Retina (tissue), 1 donor: ENCODE measurements at regions not wholly inside any gene's neighbourhood (a gene's known extent, or its start where the extent isn't known, plus 50 kb on each side); places are given as distances from the start of the nearest gene placed in this dataset.

Source experiments
- DNase-seq: peaks from one replicate; pipeline ENCODE4 v3.0.0-alpha.2; 2016

DNA sequence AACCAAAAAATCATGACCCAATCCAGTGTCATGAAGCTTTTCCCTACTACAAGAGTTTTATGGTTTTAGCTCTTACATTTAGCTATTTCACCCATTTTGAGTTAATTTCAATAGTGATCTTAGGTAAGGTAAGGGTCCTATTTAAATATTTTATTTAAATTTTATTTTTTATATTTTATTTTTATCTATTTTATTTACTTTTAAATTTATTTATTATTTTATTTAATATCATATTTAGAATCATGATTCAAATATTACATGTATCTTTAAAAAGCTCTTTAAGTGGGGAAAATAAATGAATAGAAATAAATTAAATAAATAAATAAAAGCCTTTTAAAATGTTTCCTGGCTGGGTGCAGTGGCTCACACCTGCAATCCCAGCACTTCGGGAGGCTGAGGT is 276.0 kb downstream of the SKIDA1 start:
- no peak for DNase-seq

DNA sequence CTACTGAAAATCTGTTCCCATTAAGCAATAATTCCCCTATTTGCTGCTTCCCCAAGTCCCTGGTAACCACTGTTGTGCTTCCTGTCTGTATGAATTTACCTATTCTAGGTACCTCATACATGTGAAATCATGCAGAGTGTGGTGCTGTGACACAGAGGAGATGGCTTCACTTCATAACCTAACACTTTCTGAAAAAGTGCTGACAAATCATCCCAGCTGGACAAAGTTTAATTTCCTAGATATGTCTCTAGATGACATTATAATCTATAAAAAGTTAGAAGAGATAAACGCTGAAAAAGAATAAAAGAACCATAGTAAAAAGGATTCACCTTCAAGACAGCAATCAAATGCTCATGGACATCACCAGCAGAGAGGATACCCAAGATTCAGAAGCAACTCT is 277.9 kb downstream of the SKIDA1 start:
- DNase-seq: no peak

DNA sequence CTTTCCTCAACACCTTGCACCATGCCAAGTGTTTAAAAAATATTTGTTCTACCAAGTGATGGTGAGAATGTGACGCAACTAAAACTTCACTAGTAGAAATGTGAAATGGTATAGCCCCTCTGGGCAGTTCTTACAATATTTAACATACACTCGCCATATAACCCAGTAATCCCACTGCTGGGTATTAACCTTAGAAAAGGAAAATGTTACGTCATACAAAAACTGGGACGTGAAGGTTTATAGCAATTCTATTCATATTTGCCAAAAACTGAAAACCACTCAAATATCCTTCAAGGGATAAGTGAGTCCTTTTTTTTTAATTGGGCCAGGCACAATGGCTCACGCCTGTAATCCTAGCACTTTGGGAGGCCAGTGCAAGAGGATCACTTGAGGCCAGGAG is 279.3 kb downstream of the SKIDA1 start:
- no peak for DNase-seq

DNA sequence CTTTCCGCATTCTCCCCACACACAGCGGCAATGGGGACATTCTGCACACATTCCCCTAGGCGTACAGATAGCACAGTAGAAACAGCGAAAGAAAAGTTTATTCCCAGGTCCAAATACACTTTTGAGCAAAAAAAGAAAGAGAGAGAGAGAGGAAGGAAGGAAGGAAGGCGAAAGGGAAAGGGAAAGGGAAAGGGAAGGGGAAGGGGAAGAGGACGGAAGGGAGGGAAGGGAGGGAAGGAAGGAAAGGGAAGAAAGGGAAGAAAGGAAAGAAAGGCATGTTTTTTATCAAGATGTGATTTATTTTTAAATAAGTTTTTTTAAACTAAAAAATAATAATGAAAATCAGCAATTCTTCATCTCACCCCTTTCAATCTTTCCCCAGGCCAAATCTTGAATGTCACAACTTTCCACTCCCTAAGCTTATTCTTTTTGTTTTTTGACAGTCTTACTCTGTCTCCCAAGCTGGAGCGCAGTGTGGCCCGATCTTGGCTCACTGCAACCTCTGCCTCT is 281.7 kb downstream of the SKIDA1 start:
- no peak for DNase-seq

DNA sequence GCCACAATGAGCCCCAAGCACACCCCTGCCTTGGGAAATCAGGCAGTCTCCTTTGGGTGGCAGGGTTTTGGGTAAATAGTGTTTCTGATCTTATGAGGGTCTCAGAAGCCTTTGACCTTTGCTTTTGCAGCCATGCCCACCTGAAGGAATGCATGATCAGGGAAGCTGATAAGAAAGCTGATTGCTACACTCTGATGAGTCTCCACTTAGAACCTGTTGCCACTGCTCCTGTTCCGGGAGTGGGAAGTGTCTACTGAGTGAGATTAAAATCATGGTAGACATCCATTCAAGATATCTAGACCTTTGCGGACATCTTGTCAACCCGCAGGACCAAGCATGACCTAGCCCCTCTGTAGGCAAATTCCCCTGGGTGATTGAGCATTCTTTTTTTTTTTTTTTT is 282.6 kb downstream of the SKIDA1 start:
- DNase-seq: no peak

DNA sequence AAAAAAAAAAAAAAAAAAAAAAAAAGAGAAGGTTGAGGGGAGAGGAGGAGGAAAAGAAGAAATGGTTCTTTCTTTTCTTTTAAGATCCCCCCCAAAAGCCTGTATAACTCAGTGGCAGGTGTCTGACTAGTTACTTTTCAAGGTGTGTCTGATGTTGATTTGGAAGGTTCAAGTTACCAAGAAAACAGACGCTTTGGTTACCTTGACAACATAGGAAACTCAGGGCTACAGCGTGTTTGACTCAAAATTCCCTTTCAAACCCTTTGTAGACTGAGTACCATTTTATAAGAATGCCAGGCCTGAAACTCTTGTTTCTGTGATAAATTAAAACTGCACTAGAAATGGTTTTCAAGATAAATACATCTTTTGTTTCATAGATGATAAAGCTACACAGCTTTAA is 286.8 kb downstream of the SKIDA1 start:
- DNase-seq: no peak

GRCh38 chr10:21238044-21238443 is 287.4 kb downstream of the SKIDA1 start:
- no peak for DNase-seq

DNA sequence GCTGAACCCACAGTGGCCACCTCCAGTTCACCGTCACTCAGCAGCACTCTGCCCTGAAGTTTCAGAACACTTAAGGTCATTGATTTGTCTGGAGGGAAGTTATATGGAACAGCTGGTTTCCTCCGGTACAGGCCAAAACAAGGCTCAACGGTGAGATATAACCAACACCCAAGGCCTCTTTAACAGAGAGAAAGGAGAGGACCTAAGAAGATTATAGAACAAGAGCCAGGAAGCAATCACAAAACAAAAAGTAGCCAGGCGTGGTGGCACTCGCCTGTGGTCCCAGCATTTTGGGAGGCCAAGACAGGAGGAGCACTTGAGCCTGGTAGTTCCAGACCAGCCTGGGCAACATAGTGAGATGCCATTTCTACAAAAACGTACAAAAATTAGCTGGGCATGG is 290.7 kb downstream of the SKIDA1 start:
- DNase-seq: no peak

GRCh38 chr10:21230219-21230618 is 295.3 kb downstream of the SKIDA1 start:
- no peak for DNase-seq

DNA sequence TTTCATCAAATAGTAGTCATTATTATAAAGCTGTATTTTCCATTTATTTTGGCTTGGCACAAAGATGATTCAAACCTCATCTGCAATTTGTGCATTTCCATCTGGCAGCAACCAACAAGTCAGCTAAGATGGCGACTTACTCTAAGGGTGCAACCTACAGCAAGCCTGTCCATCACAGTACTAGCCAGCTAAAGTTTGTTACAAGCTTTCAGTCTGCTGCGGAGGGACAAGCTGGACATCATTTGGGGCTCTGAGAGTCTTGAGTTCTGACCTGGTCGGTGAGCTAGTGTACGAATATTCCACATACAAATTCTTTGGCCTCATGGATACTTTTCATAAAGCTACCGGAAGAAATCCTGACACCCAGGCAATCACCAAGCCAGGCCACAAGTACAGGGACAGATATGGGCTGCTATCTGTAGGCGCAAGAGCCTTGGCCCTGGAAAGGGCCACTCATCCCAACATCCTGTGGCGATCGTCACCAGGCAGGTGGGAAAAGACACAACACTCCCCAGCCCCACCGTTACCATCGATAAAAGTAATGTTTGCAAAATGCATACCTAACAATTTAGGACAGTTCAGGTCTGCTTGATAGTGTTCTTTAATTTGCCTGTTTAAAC is 307.6 kb downstream of the SKIDA1 start:
- no peak for DNase-seq

- no peak for DNase-seq
These were observed 308.4 kb downstream of the SKIDA1 start for GRCh38 chr10:21217107-21217506.

- DNase-seq: no peak
These were observed 311.2 kb downstream of the SKIDA1 start for GRCh38 chr10:21214329-21214728.

GRCh38 chr10:21213381-21213780 is 312.1 kb downstream of the SKIDA1 start:
- no peak for DNase-seq

DNA sequence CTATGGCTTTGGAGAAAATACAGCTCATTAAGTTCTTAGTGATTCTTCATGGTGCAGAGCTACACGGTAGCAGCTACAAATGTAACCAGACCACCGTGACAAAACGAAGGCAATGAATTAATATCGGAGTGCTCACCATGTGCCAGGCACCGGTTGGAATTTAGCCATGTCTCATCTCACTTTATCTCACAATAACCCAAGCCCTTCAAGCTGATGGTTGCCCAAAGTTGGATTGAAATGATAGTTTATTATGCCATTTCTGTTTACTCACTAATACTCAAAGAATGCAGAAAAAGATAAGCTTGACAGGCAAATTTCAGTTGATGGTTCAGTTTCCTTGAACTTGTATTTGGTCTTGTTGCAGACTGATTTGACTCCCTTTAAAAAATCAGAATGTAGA is 312.6 kb downstream of the SKIDA1 start:
- no peak for DNase-seq

DNA sequence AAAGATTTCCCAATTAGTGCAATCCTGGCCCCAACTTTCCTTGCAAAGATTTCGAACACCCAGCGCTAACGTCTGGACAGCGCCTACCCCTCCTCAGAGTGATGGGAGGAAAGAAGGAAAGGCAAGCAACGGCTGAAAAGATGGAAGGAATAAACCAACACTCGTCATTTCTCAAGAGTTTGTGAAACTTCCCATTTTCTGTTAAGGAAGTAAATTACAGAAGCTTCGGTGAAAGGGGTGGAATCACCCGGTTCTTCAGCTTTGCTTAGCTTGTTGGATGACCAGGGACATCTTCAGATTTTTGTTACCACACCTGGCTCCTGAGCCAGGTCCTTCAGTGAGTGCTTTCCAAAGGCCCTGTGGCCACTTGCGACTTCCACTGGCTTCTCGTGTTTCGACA is 313.1 kb downstream of the SKIDA1 start:
- no peak for DNase-seq

DNA sequence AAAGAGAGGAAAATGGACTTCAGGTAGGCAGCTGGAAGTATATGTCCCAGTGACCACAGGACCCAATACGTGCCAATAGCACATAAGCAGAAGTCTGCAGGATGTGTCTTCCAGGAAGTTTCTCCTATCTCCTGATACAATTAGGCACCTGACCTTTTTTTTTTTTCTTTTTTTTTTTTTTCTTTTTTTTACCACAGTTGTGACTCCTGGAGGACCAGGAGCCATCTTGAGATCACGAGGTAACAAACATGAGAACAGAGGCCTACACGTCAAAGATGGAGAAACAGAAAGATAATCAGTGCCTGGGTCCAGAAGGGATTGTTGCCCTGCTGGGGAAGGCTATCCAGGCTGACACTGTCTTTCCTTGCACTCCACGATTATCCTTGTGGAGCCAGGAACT is 312.4 kb upstream of the NEBL start:
- no peak for DNase-seq

- DNase-seq: no peak
These were observed 311.7 kb upstream of the NEBL start for GRCh38 chr10:21208666-21209316.

- no peak for DNase-seq
These were observed 310.9 kb upstream of the NEBL start for GRCh38 chr10:21207852-21208646.

DNA sequence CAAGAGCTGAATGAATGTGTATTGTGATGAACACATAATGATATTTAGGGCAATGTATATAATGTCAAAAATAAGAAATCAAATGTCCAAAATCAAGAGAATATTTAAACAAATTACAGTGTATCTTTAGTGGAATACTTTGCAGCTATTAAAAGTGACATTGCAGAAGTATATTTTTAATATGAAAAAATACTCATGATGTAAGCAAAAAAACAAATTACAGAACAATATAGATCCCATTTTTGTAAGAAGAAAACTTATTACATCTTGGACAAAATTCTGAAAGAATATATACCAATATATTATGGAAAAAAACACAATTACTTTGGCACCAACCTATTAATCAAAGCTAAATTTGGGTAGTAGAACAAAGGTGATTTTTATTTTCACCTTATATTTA is 308.2 kb upstream of the NEBL start:
- no peak for DNase-seq

DNA sequence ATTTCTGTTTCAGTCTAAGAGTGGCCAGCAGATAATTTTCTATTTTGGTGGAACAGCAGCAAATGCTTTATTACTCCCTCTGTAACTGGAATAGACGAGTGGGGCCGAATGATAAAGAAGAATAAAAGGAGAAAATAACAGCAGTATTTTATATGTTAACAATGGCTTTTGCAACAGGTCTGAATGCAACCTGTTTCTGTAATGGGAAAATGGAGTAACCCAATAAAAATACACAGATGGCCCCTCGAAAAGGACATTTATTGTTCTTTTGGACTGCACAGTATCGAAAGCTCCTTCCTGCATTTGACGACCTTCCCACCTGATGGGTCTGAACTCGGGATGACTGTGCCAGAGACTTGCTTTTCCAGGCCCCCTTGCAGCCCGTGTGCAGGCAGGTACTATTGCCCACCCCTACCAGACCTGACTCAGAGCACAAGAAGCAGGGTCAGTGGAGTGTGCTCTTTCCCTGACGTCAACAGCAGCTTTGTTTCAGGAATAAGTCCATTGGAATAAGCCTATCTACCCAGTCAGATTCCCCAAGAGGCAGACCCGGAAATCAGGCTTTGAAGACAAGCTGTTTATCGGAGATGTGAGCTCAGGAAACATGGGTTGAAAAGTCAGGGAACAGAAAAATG is 306.5 kb upstream of the NEBL start:
- DNase-seq: no peak

- DNase-seq: no peak
These were observed 305.8 kb upstream of the NEBL start for GRCh38 chr10:21202776-21203462.

DNA sequence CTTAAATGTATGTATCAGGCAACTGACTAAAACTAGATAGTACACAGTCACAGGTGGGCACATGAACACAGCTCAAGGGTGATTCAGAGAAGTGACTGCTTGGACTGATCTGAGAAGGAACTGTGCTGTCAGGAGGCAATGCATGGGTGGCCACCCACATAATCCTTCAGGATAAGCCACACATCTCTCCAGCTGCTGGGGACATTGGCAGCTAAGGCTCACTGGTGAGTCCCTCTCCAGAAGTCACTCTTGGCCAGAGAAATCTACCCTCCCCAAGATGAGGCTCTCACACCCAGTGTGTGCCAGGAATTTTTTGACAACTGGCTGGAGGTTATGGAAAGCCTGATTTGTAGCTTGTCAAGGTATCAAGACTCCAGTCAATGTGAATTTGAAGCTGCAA is 302.4 kb upstream of the NEBL start:
- DNase-seq: no peak

- DNase-seq: no peak
These were observed 300.7 kb upstream of the NEBL start for GRCh38 chr10:21197838-21198237.
